Lower leg skin (tissue), 3 donors: ENCODE measurements at regions not wholly inside any gene's neighbourhood (a gene's known extent, or its start where the extent isn't known, plus 50 kb on each side); places are given as distances from the start of the nearest gene placed in this dataset.

Experiments
- POLR2A ChIP-seq, 2 donors: fragments of 450-650 bp; IDR thresholded peaks; one replicate each; pipeline ENCODE4 v1.6.1; 2016 to 2017; ENCODE audit warnings: antibody characterized with exemption in 2 of 2, mild to moderate bottlenecking in 1 of 2, moderate library complexity in 1 of 2
- TF ChIP-seq, protein P1 (sequence below), 3 donors: fragments of 450-650 bp; IDR thresholded peaks; one replicate each; pipeline ENCODE4 v1.5.1; 2016; ENCODE audit warnings: antibody characterized with exemption in 3 of 3, mild to moderate bottlenecking in 3 of 3, moderate library complexity in 2 of 3

DNA sequence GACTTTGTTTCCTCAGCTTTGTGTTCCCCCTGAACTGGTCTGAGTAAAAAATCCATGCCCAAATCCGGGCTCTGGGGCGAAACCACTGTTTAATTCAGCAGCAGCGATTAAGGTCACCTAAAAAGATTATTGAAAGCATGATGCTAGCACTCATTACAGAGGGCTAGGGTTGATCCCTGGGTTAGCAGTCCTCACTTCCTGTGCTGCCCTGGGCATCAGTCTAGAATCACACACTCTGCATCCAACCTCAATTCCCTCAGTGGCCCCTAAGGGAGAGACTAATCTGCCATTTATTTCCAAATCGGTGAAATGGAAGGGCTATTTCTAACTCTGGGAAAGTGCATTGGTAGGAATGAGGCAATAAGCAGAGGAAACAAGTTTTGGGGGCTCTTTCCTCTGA lies 107.2 kb downstream of the BTG1 start:
- TF ChIP-seq, protein P1, sequence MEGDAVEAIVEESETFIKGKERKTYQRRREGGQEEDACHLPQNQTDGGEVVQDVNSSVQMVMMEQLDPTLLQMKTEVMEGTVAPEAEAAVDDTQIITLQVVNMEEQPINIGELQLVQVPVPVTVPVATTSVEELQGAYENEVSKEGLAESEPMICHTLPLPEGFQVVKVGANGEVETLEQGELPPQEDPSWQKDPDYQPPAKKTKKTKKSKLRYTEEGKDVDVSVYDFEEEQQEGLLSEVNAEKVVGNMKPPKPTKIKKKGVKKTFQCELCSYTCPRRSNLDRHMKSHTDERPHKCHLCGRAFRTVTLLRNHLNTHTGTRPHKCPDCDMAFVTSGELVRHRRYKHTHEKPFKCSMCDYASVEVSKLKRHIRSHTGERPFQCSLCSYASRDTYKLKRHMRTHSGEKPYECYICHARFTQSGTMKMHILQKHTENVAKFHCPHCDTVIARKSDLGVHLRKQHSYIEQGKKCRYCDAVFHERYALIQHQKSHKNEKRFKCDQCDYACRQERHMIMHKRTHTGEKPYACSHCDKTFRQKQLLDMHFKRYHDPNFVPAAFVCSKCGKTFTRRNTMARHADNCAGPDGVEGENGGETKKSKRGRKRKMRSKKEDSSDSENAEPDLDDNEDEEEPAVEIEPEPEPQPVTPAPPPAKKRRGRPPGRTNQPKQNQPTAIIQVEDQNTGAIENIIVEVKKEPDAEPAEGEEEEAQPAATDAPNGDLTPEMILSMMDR (IDR thresholded peaks at IDR 0.05) = no peak
- no peak for TF ChIP-seq POLR2A (IDR thresholded peaks at IDR 0.05)
